Fibroblast of upper back skin (primary cell): ENCODE measurements at regions not wholly inside any gene's neighbourhood (a gene's known extent, or its start where the extent isn't known, plus 50 kb on each side); places are given as distances from the start of the nearest gene placed in this dataset.

Experiments used
- DNase-seq: peaks from one replicate; pipeline ENCODE4 v3.0.0-alpha.2; 2013

- DNase-seq: peak; percentile 90
Measured at GRCh38 chr5:53422539-53422938, 57.9 kb upstream of the FST start.

- DNase-seq: peak; percentile 93
Measured at GRCh38 chr5:53423724-53424123, 56.7 kb upstream of the FST start.

- peak; percentile 54 for DNase-seq
Measured at GRCh38 chr5:53424686-53425615, 55.5 kb upstream of the FST start.

GRCh38 chr5:53425687-53426511, 54.5 kb upstream of the FST start:
- peak; percentile 44 for DNase-seq

- DNase-seq: no peak
Measured at GRCh38 chr5:53426512-53426830, 54.0 kb upstream of the FST start.

GRCh38 chr5:53426878-53427277, 53.6 kb upstream of the FST start:
- DNase-seq: no peak

- no peak for DNase-seq
Measured at GRCh38 chr5:53427965-53428364, 52.5 kb upstream of the FST start.

- peak; percentile 61 for DNase-seq
Measured at GRCh38 chr5:53429706-53430105, 50.7 kb upstream of the FST start.

- DNase-seq: peak; percentile 65
Measured at GRCh38 chr5:53430618-53431252, 49.7 kb upstream of the FST start.
